ENCODE measurements at regions not wholly inside any gene's neighbourhood (a gene's known extent, or its start where the extent isn't known, plus 50 kb on each side); places are given as distances from the start of the nearest gene placed in this dataset.

DNA sequence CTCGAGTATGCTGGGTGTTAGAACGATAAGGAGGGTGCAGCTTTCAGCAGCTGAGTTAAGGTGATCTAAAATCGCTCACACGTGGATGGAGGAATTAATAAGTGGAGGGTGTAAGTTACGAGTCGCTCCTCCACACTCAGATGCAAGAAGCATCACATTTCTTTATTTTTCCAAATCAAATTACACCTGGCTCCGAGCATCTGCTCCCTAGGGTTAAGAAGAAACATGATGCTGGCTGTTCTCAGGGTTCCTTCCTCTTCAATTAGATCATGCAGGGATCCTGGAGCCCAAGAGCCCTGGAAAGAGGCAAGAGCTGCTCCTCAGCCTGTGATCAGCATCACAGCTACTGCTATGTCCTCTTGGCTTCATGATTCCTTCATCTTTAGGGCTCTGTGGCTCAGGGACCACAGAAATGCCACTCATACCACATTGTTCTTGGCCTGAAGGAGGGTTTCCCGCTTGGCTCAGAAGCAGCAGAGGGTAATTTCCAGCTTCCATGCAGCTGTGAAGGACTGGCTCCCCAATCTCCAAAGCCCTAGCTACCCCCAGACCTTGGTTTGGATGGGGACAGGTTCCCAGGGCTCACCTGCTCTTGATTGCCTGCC lies 235.9 kb upstream of the ZNF32 start:
- POLR2A ChIA-PET: no interaction called here
- Mint-ChIP-seq H3K27ac (no peak overlapping the region), H3K27me3 (peaks cover 4% of the 10 kb centered on the region), H3K4me1 (no peaks in the 10 kb centered on the region), H3K9me3 (no peaks in the 10 kb centered on the region), H3K36me3 (ENCODE audit: low read depth) (no peaks in the 10 kb centered on the region), H3K4me3 (no peak overlapping the region)
- TF ChIP-seq, protein P1, sequence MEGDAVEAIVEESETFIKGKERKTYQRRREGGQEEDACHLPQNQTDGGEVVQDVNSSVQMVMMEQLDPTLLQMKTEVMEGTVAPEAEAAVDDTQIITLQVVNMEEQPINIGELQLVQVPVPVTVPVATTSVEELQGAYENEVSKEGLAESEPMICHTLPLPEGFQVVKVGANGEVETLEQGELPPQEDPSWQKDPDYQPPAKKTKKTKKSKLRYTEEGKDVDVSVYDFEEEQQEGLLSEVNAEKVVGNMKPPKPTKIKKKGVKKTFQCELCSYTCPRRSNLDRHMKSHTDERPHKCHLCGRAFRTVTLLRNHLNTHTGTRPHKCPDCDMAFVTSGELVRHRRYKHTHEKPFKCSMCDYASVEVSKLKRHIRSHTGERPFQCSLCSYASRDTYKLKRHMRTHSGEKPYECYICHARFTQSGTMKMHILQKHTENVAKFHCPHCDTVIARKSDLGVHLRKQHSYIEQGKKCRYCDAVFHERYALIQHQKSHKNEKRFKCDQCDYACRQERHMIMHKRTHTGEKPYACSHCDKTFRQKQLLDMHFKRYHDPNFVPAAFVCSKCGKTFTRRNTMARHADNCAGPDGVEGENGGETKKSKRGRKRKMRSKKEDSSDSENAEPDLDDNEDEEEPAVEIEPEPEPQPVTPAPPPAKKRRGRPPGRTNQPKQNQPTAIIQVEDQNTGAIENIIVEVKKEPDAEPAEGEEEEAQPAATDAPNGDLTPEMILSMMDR (IDR thresholded peaks at IDR 0.05): no peak
- intact Hi-C loops (cut with micrococcal nuclease): no loop called here
- no peak for DNase-seq
- CTCF ChIA-PET: no interaction called here
- ATAC-seq (ENCODE audit: low read depth): no peak

DNA sequence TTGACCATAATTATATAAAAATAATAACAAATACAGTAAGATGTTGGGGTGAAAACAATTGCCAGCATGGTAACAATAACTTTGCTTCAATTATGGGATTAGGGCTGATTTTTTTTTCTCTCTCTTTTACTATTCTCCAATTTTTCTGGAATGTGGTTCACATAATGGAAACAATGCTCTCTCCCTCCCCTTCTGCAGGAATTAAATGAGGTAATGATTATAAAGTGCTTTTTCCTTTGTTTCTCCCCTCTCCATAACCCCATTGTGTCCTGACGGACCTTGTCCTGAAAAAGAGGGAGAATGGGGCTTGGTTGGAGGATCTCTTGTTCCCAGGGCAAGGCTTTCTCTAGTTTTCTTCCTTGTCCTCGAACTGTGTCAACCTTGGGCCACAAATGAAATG lies 234.0 kb upstream of the ZNF32 start:
- CTCF ChIA-PET: no interaction called here
- H3K27me3 Mint-ChIP-seq: peaks cover 4% of the 10 kb centered on the region
- no peaks in the 10 kb centered on the region for H3K36me3 Mint-ChIP-seq (ENCODE audit: low read depth)
- no peak for DNase-seq
- H3K9me3 Mint-ChIP-seq: no peaks in the 10 kb centered on the region
- ATAC-seq (ENCODE audit: low read depth): no peak
- intact Hi-C loops (cut with micrococcal nuclease): no loop called here
- no peak overlapping the region for H3K27ac Mint-ChIP-seq
- POLR2A ChIA-PET: no interaction called here
- no peak overlapping the region for H3K4me3 Mint-ChIP-seq
- TF ChIP-seq, protein P1 (IDR thresholded peaks at IDR 0.05): no peak
- H3K4me1 Mint-ChIP-seq: no peaks in the 10 kb centered on the region

DNA sequence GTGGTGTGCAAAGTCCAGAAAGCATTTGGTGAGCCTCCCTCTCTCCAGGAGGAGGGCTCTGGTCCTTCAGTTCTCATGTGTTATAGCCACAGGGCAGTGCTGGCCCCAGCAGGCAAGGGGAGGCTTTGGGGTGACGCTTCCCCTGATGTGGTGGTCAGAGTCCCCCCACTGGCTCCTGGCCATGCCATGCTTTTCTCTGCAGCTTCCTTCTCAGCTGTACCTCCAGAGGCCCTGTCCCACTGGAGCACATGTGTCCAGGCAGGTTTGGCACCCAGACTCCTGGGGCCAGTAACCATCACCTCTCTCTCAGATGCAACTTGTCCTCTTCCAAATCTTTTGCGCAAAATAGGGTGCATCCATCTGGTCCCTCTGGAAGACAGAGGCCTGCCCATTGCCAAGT lies 233.0 kb upstream of the ZNF32 start:
- DNase-seq (no peak), ATAC-seq (ENCODE audit: low read depth) (no peak)
- Mint-ChIP-seq H3K27me3 (peaks cover 4% of the 10 kb centered on the region), H3K36me3 (ENCODE audit: low read depth) (no peaks in the 10 kb centered on the region), H3K4me1 (no peaks in the 10 kb centered on the region), H3K9me3 (no peaks in the 10 kb centered on the region), H3K4me3 (no peak overlapping the region), H3K27ac (no peak overlapping the region)
- CTCF ChIA-PET: no interaction called here
- POLR2A ChIA-PET: no interaction called here
- intact Hi-C loops (cut with micrococcal nuclease): no loop called here
- TF ChIP-seq, protein P1 (IDR thresholded peaks at IDR 0.05): no peak

DNA sequence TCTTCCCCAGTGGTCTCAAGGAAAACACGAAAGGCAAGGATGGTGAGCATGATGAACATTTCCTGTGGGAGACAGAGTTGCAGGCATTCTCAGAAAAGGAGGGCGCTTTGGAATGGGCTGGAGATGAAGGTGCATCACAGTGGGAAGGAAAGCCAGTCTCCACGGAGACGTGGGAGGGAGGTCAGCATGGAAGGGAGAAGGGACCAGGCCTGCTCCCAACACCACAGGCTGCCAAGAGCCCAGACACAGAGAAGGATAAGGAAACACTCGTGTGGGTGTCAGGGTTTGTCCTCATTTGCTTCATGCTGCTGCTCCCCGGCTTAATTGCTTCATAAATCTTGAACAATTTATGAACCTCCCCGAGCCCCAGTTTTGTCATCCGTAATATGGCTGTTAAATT lies 231.5 kb upstream of the ZNF32 start:
- Mint-ChIP-seq H3K4me1 (no peaks in the 10 kb centered on the region), H3K4me3 (no peak overlapping the region), H3K9me3 (no peaks in the 10 kb centered on the region), H3K36me3 (ENCODE audit: low read depth) (no peaks in the 10 kb centered on the region), H3K27me3 (peaks cover 4% of the 10 kb centered on the region), H3K27ac (no peak overlapping the region)
- ChIA-PET POLR2A (no interaction called here), CTCF (no interaction called here)
- ATAC-seq (ENCODE audit: low read depth) (no peak), DNase-seq (no peak)
- intact Hi-C loops (cut with micrococcal nuclease): no loop called here
- TF ChIP-seq, protein P1 (IDR thresholded peaks at IDR 0.05): no peak

DNA sequence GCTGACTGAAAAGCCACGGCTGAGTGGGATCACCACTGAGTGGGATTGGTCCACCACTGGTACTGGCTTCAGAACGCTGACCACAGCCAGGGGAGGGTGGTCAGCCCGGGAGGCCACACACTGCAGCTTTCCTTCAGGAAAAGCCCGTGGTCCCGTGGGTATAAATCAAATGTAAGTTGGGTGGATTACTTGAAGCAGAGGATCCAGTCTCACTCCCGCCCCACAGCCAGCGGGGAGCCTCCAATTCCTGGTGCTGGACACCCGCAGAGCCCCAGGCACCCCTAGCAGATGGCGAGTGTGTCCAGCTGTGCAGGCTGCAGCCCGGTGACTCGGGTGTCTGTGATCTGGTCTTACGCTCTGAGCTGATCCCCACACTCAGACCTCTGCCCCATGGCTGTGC lies 231.1 kb upstream of the ZNF32 start:
- DNase-seq (no peak), ATAC-seq (ENCODE audit: low read depth) (no peak)
- TF ChIP-seq, protein P1 (IDR thresholded peaks at IDR 0.05): no peak
- H3K4me1 Mint-ChIP-seq: no peaks in the 10 kb centered on the region
- no peak overlapping the region for H3K4me3 Mint-ChIP-seq
- no peaks in the 10 kb centered on the region for H3K9me3 Mint-ChIP-seq
- H3K27me3 Mint-ChIP-seq: peaks cover 4% of the 10 kb centered on the region
- H3K27ac Mint-ChIP-seq: no peak overlapping the region
- intact Hi-C loops (cut with micrococcal nuclease): no loop called here
- POLR2A ChIA-PET: no interaction called here
- H3K36me3 Mint-ChIP-seq (ENCODE audit: low read depth): no peaks in the 10 kb centered on the region
- CTCF ChIA-PET: no interaction called here
